ENCODE measurements at regions not wholly inside any gene's neighbourhood (a gene's known extent, or its start where the extent isn't known, plus 50 kb on each side); places are given as distances from the start of the nearest gene placed in this dataset.

- no peak overlapping the region for H2AFZ ChIP-seq (ENCODE audit: control insufficient read depth, low read depth, low read length)
Observed at GRCh38 chr7:118671149-118671548, 446.6 kb downstream of the ANKRD7 start.

More at GRCh38 chr7:118671149-118671548, 446.6 kb downstream of the ANKRD7 start:
- WGBS (ENCODE audit: insufficient coverage, insufficient replicate concordance, low lambda C conversion rate, missing lambda C conversion rate), result 21% methylated on average over 4 of the region's 4 CpGs
- SMC1A ChIA-PET (ENCODE audit: uncharacterized antibody, unreplicated experiment), result no interaction called here
- TF ChIP-seq IRF3 (IDR thresholded peaks at IDR 0.05) (no peak), SREBF1 (IDR thresholded peaks at IDR 0.05; ENCODE audit: low read length) (no peak), CBFB (IDR thresholded peaks at IDR 0.05; ENCODE audit: low read depth) (no peak), NR2C1 (IDR thresholded peaks at IDR 0.05) (no peak), ELK1 (IDR thresholded peaks at IDR 0.05; ENCODE audit: low read depth, low read length) (no peak), GATAD2B (conservative IDR thresholded peaks at IDR 0.05; ENCODE audit: low read depth) (no peak), TAF1 (IDR thresholded peaks at IDR 0.05; ENCODE audit: borderline replicate concordance, low read depth, low read length) (no peak), FOS (IDR thresholded peaks at IDR 0.05; ENCODE audit: borderline replicate concordance, extremely low read depth, insufficient read length) (no peak)
- Histone ChIP-seq H3K27me3 (replicated peaks in 1 of 2; ENCODE audit: control insufficient read depth in 2 of 2, insufficient read depth in 2 of 2, low read length in 1 of 2) (no peaks in the 10 kb centered on the region), H3K27ac (ENCODE audit: control insufficient read depth, insufficient read depth) (no peak overlapping the region), H3K79me2 (ENCODE audit: control insufficient read depth, insufficient read depth, low read length) (no peaks in the 10 kb centered on the region), H4K20me1 (ENCODE audit: control insufficient read depth, insufficient read depth) (no peaks in the 10 kb centered on the region), H3K4me2 (ENCODE audit: control insufficient read depth, insufficient read depth) (no peak overlapping the region), H3K4me1 (ENCODE audit: control insufficient read depth, insufficient read depth, low read length) (no peaks in the 10 kb centered on the region), H3K36me3 (ENCODE audit: control insufficient read depth in 2 of 2, insufficient read depth in 2 of 2, low read length in 1 of 2) (no peaks in the 10 kb centered on the region), H3K4me3 (no peak overlapping the region), H3K9me3 (replicated peaks; ENCODE audit: control insufficient read depth, insufficient read depth, low read length) (no peaks in the 10 kb centered on the region), H3K9ac (ENCODE audit: control insufficient read depth, insufficient read depth, low read length) (no peak overlapping the region)
- FAIRE-seq, result no peak
- POLR2A ChIA-PET, result no interaction called here
- no TSS peak for BruUV-seq (replicated peaks)
- intact Hi-C loops (cut with micrococcal nuclease; ENCODE audit: unreplicated experiment) (no loop called here), in situ Hi-C loops (cut with MboI) (no loop called here)
- no peak for DNase-seq (ENCODE audit: low read depth, low spot score)
- ATAC-seq, result no peak
- CTCF ChIA-PET, result no interaction called here
- RAD21 ChIA-PET (ENCODE audit: unreplicated experiment), result no interaction called here
